Fibroblast of lung (primary cell): ENCODE measurements at regions not wholly inside any gene's neighbourhood (a gene's known extent, or its start where the extent isn't known, plus 50 kb on each side); places are given as distances from the start of the nearest gene placed in this dataset.

ENCODE experiments used
- DNase-seq, 2 donors: peaks; one replicate each; pipeline versions ENCODE4 v3.0.0 to v3.0.0-alpha.2; 2010; ENCODE audit warnings: low read depth in 2 of 2
- H2AFZ ChIP-seq: 2 replicates; pipeline ENCODE4 v1.5.1; 2012; ENCODE audit warnings: low read length, control low read depth, inconsistent platforms
- H3K27ac ChIP-seq: 2 replicates; pipeline ENCODE4 v1.5.1; 2011; ENCODE audit warnings: low read length, control low read depth; ENCODE audit not compliant: insufficient read depth
- H3K27me3 ChIP-seq: 2 replicates; pipeline ENCODE4 v1.5.1; 2011; ENCODE audit warnings: mild to moderate bottlenecking, low read length; ENCODE audit not compliant: control insufficient read depth, insufficient read depth
- H3K36me3 ChIP-seq: 2 replicates; pipeline ENCODE4 v1.5.1; 2011; ENCODE audit warnings: low read length; ENCODE audit not compliant: control insufficient read depth, insufficient read depth
- H3K4me1 ChIP-seq: 2 replicates; pipeline ENCODE4 v1.5.1; 2011; ENCODE audit warnings: low read length; ENCODE audit not compliant: control insufficient read depth, insufficient read depth; ENCODE audit errors: extremely low read depth
- H3K4me2 ChIP-seq: 2 replicates; pipeline ENCODE4 v1.5.1; 2011; ENCODE audit warnings: low read length, control low read depth; ENCODE audit not compliant: insufficient read depth; ENCODE audit errors: extremely low read depth
- H3K4me3 ChIP-seq, 4 experiments: fragments of 200-600 bp in 1 of 4; sonication (generic) in 1 of 4; replicated peaks in 1 of 4; 2 replicates each; pipeline ENCODE4 v1.5.1; 2011 to 2016; ENCODE audit warnings: low read length in 4 of 4, low read depth in 3 of 4, mild to moderate bottlenecking in 3 of 4, control low read depth in 2 of 4, inconsistent platforms in 1 of 4, mixed read lengths in 1 of 4; ENCODE audit not compliant: insufficient read depth in 1 of 4; ENCODE audit errors: control extremely low read depth in 1 of 4
- H3K79me2 ChIP-seq: 2 replicates; pipeline ENCODE4 v1.5.1; 2012; ENCODE audit warnings: mild to moderate bottlenecking, low read length, inconsistent platforms; ENCODE audit not compliant: control insufficient read depth, insufficient read depth
- H3K9ac ChIP-seq: 2 replicates; pipeline ENCODE4 v1.5.1; 2011; ENCODE audit warnings: mild to moderate bottlenecking, low read length, control low read depth; ENCODE audit not compliant: insufficient read depth
- H3K9me3 ChIP-seq: 2 replicates; pipeline ENCODE4 v1.5.1; 2012; ENCODE audit warnings: low read depth, low read length; ENCODE audit not compliant: control insufficient read depth, insufficient read depth
- H4K20me1 ChIP-seq: 2 replicates; pipeline ENCODE4 v1.5.1; 2011; ENCODE audit warnings: low read length; ENCODE audit not compliant: control insufficient read depth, insufficient read depth; ENCODE audit errors: extremely low read depth
- CTCF ChIP-seq, 2 donors: IDR thresholded peaks in 1 of 2; conservative IDR thresholded peaks in 1 of 2; 1 replicate in 1 of 2; 2 replicates in 1 of 2; pipeline ENCODE4 v1.5.1; 2011 to 2012; ENCODE audit warnings: low read length in 2 of 2, control low read depth in 1 of 2, inconsistent platforms in 1 of 2, low read depth in 1 of 2, mild to moderate bottlenecking in 1 of 2
- EZH2 ChIP-seq: IDR thresholded peaks from 2 replicates; pipeline ENCODE4 v1.5.1; 2012; ENCODE audit warnings: low read length, control low read depth, mild to moderate bottlenecking; ENCODE audit errors: missing control alignments

- no peaks in the 10 kb centered on the region for H3K36me3 ChIP-seq
- no peak overlapping the region for H3K9ac ChIP-seq
- no peak for TF ChIP-seq CTCF (conservative IDR thresholded peaks at IDR 0.05 in 1 of 2, IDR thresholded peaks at IDR 0.05 in 1 of 2; ENCODE audit: low read depth in 1 of 2, low read length in 2 of 2)
- TF ChIP-seq EZH2: no peak
- H3K4me3 ChIP-seq: no peak overlapping the region
- H3K9me3 ChIP-seq: no peaks in the 10 kb centered on the region
- no peak overlapping the region for H2AFZ ChIP-seq
- no peak for DNase-seq
- H3K4me2 ChIP-seq: no peak overlapping the region
- H3K27me3 ChIP-seq: no peaks in the 10 kb centered on the region
- no peaks in the 10 kb centered on the region for H4K20me1 ChIP-seq
- no peak overlapping the region for H3K27ac ChIP-seq
- H3K79me2 ChIP-seq: no peaks in the 10 kb centered on the region
- H3K4me1 ChIP-seq: no peaks in the 10 kb centered on the region
These were observed 491.4 kb downstream of the LRRC70 start for GRCh38 chr5:63070001-63070400.

GRCh38 chr5:63055421-63055820 is 476.8 kb downstream of the LRRC70 start:
- Histone ChIP-seq H2AFZ (no peak overlapping the region), H3K79me2 (no peaks in the 10 kb centered on the region), H3K4me2 (no peak overlapping the region), H3K9ac (no peak overlapping the region), H3K9me3 (no peaks in the 10 kb centered on the region), H3K4me1 (no peaks in the 10 kb centered on the region), H3K4me3 (no peak overlapping the region), H3K36me3 (no peaks in the 10 kb centered on the region), H3K27ac (no peak overlapping the region), H3K27me3 (no peaks in the 10 kb centered on the region), H4K20me1 (no peaks in the 10 kb centered on the region)
- TF ChIP-seq EZH2 (no peak), CTCF (conservative IDR thresholded peaks at IDR 0.05 in 1 of 2, IDR thresholded peaks at IDR 0.05 in 1 of 2; ENCODE audit: low read depth in 1 of 2, low read length in 2 of 2) (no peak)
- no peak for DNase-seq

GRCh38 chr5:63053019-63053638 is 474.5 kb downstream of the LRRC70 start:
- Histone ChIP-seq H4K20me1 (no peaks in the 10 kb centered on the region), H3K4me3 (no peak overlapping the region), H3K4me1 (no peaks in the 10 kb centered on the region), H3K27me3 (no peaks in the 10 kb centered on the region), H3K4me2 (no peak overlapping the region), H3K9me3 (no peaks in the 10 kb centered on the region), H2AFZ (no peak overlapping the region), H3K36me3 (no peaks in the 10 kb centered on the region), H3K9ac (no peak overlapping the region), H3K79me2 (no peaks in the 10 kb centered on the region), H3K27ac (no peak overlapping the region)
- DNase-seq: peak in 1 of 2 donors; percentile 5
- TF ChIP-seq EZH2 (no peak), CTCF (conservative IDR thresholded peaks at IDR 0.05 in 1 of 2, IDR thresholded peaks at IDR 0.05 in 1 of 2; ENCODE audit: low read depth in 1 of 2, low read length in 2 of 2) (no peak)
